Astrocyte of the hippocampus (primary cell): ENCODE measurements at regions not wholly inside any gene's neighbourhood (a gene's known extent, or its start where the extent isn't known, plus 50 kb on each side); places are given as distances from the start of the nearest gene placed in this dataset.

Experiments
- DNase-seq: peaks from one replicate; pipeline ENCODE4 v3.0.0; 2011; ENCODE audit warnings: low read depth, low spot score

DNA sequence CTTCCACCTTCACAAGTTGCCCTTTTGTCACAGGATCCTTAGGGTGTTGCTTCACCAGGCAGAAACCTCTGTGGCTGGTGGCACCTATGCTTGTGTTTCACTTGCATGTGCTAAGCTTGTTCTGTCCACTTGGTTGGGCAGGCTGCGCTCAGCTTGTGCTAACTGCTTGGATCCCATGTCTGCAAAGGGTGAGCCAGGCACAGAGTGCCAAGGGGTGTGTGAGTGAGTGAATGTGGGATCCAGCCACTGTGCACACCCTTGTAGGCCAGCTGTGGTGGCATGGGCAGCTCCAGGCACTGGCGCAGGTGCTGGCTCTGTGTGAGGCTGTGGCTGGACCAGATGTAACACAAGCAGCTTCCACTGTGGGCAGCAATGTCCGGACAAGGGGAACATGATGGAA is 728.7 kb upstream of the ROBO1 start:
- no peak for DNase-seq

GRCh38 chr3:80492162-80492561 is 724.4 kb upstream of the ROBO1 start:
- no peak for DNase-seq

- DNase-seq = no peak
These were observed 705.2 kb upstream of the ROBO1 start for GRCh38 chr3:80472961-80473360.

- DNase-seq = no peak
These were observed 704.7 kb upstream of the ROBO1 start for GRCh38 chr3:80472459-80472858.

- no peak for DNase-seq
These were observed 702.6 kb upstream of the ROBO1 start for GRCh38 chr3:80470433-80470832.

- DNase-seq = no peak
These were observed 697.9 kb upstream of the ROBO1 start for GRCh38 chr3:80465746-80466145.

DNA sequence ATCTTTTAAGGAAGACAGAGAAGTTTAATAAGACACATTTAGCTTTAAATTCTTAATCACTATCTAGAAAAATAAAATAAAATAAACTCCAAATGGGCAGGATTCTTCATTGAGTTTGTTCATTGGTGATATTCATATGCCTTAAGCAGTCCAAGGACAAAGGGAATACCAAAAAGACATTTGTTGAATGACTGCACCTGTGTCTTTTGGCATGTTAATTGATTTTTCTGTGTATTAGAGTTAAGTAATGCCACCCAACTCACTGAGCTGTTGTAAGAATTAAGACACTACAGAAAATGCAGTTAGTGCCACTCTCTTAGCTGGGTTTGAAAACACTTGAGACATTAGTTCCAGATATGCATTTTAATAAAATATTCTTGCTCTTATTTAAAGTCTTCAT is 683.6 kb upstream of the ROBO1 start:
- no peak for DNase-seq

DNA sequence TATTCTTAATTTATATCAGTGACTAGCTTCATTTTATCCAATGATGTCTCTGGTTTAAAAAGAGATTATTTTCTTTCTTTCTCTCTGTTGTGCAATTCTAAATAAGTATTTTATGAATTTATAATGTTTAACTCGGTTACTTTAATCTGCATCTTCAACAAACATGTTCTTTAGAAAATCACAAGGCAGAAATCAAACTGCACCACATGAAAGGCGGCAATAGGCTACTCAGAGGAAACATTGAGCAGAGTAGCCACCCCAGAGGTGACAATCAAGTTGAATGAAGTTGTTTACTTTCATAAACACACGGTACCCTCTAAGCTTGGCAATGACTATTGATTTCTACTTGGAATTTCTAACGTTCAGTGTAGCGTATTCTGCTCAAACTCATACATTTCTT is 677.8 kb upstream of the ROBO1 start:
- no peak for DNase-seq

DNA sequence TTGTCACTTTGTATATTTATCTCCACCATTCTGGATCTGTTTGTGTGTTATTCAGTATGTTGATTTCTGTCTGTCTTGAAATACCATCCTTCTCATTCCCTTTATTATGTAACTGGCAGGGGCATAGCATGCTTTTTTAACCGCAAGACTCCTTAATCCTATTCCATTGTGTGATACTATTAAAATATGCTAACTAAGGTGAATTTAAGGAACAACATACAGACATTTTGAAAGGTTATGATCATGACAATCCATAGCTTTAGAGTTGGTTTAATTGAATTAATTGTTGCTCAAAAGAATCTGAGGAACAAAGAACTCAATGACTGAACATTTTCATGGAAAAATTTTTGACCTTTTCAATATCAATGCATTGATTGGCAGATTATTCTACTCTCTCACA is 677.3 kb upstream of the ROBO1 start:
- no peak for DNase-seq

GRCh38 chr3:80439490-80439889 is 671.7 kb upstream of the ROBO1 start:
- no peak for DNase-seq

- DNase-seq = no peak
These were observed 666.6 kb upstream of the ROBO1 start for GRCh38 chr3:80434366-80434765.

- no peak for DNase-seq
These were observed 657.2 kb upstream of the ROBO1 start for GRCh38 chr3:80424951-80425350.

GRCh38 chr3:80408030-80408721 is 640.4 kb upstream of the ROBO1 start:
- no peak for DNase-seq

DNA sequence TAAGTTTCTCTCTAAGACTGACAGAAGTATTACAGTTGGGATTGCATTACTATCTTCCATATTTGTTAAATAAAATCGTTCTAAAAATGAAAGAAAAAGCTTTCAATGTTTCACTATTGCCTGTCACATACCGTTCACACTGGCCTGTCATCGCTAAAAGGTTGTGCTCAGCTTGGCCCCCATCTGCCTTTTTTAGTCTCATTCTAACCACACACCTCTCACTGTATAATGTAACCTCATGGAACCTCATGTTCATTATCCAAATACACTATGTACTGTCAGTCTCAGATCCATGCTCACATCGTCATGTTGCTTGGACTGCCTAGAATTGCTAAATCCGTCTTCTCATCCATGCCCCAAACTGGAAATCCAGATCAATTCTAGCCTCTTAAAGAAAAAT is 637.8 kb upstream of the ROBO1 start:
- no peak for DNase-seq

GRCh38 chr3:80395023-80395422 is 627.2 kb upstream of the ROBO1 start:
- DNase-seq = no peak

DNA sequence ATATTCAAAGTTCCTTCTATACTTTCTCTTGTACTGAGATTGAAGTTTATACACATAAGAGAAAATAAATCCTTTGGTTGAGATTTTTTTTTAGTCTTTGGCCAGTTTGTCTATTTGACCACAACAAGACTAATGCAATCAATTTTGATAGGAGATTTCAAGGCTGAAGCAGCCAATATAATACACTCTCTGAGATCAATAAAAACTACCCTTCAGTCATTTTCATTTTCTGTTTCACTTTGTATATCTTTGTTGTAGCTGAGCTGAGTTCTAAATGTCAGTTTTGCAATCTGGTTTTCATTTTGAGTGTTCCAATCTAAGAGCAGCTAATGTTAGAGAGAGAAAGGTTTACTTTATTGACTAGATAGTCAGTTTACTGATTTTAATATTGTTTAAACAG is 623.8 kb upstream of the ROBO1 start:
- DNase-seq = no peak

GRCh38 chr3:80384811-80385210 is 617.0 kb upstream of the ROBO1 start:
- no peak for DNase-seq

GRCh38 chr3:80374423-80374822 is 606.6 kb upstream of the ROBO1 start:
- DNase-seq = no peak

- no peak for DNase-seq
These were observed 600.8 kb upstream of the ROBO1 start for GRCh38 chr3:80368616-80369015.

DNA sequence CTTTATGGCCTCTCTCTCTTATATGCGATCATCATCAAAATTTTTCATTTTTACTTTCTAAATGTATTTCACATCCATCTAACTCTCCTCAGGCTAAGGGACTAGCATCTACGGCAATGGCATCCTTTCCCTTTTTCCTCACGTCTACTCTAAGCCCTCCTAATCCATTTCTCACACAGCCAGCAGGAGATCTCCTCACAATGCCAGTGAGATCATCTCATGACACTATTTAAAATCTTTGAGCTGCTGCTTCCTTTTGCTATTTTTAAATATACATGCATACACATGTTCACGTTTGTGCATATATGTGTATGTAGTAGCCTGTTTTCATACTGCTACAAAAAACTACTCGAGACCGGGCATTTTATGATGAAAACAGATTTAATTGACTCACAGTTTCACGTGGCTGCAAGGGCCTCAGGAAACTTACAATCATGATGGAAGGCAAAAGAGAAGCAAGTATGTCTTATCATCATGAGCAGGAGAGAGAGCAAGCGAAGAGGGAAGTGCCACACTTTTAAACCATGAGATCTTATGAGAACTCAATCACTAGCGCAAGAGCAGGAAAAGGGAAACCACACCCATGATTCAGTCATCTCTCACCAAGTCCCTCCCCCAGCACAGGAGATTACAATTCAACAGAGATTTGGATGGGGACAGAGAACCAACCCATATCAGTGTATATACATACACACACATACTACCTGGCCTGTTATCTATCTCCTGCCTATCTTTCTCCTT is 599.2 kb upstream of the ROBO1 start:
- DNase-seq = no peak

DNA sequence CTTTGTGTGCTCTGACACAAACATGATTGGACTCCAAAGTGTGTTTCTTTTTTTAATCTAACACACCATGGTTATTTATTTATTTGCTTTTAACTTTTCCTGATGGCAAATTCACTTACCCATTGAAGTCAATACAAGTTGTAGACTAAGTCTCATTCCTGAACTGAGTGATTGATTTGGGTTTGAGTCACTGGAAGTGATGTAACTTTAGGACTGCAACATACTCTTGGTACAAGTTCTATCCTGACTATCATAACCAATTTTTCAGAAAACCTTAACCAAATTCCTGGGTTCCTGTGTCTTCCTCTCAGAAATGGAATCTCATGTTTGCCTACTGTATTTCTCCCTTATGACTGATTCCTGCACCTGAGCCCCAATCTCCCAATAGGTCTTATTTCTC is 590.0 kb upstream of the ROBO1 start:
- DNase-seq = no peak

DNA sequence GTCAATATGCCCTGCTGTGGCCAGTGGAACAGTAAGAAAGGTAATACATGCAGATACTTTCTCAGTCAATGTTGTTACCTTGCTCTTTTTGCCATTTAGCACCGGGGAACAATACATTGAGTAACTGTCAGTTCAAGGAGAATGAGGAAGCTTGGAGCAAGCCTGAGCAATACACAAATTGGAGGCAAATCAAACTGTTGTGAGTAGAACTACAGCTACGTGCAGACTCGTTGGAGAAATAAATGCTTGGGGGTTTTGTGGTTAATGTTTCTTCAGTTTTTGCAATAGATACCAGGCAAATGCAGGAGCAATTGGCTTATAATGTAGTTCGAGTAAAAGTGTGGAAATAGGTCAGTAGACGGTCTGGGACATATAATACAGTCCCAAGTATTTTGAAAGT is 587.3 kb upstream of the ROBO1 start:
- peak; percentile 14 for DNase-seq

DNA sequence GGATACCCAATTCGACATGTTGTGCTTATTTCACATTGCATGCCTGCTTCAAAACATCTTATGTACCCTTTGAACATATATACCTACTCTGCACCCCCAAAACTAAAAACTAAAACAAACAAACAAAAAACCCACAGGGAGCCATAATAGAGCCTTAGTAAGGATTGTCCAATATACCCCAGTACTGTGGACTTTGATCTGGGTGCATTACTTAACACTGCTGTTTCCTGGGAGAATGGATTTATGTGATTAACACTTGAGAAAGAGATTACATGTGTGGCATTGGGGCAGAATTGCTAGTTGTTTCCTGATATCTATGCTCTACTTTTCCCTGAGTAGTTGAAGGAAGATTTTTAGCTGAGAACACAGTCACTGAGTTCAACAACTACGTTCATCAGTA is 583.4 kb upstream of the ROBO1 start:
- no peak for DNase-seq

DNA sequence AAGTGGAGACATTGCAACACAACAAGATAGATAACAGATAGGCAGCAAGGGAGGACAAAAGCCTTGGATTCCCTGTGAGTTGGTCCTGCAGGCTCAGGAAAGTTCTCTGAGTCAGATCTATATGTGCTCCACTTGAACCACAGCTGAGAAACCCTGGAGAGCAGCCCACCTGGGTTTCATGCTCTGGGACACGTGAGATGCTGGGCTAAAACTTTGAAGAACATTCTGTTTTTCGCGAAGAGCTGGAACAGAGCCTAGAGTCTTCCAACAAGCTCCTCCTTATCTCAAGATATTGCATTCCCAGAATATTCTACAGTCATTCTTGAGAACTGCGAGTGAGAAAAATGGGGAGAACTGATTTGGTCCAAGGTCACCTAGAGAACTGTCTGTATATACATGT is 583.0 kb upstream of the ROBO1 start:
- no peak for DNase-seq
